22Rv1 (cell line): ENCODE measurements at regions not wholly inside any gene's neighbourhood (a gene's known extent, or its start where the extent isn't known, plus 50 kb on each side); places are given as distances from the start of the nearest gene placed in this dataset.
"Not testable (repeated sequence)": the region's sequence is repeated elsewhere in the genome, so short reads cannot be mapped to it uniquely, and the experiment has no call there.

ENCODE experiments used
- ZFX ChIP-seq: fragments of 450-650 bp; IDR thresholded peaks from 2 replicates; pipeline ENCODE4 v1.6.1; 2017; ENCODE audit warnings: antibody characterized with exemption, borderline replicate concordance
- TF ChIP-seq, protein P1 (sequence below): fragments of 450-650 bp; IDR thresholded peaks from 2 replicates; pipeline ENCODE4 v1.5.1; 2017; ENCODE audit warnings: mild to moderate bottlenecking

DNA sequence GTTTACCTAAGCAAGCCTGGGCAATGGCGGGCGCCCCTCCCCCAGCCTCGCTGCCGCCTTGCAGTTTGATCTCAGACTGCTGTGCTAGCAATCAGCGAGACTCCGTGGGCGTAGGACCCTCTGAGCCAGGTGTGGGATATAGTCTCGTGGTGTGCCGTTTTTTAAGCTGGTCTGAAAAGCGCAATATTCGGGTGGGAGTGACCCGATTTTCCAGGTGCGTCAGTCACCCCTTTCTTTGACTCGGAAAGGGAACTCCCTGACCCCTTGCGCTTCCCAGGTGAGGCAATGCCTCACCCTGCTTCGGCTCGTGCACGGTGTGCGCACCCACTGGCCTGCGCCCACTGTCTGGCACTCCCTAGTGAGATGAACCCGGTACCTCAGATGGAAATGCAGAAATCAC is 442.6 kb upstream of the MTPN start:
- TF ChIP-seq, protein P1, sequence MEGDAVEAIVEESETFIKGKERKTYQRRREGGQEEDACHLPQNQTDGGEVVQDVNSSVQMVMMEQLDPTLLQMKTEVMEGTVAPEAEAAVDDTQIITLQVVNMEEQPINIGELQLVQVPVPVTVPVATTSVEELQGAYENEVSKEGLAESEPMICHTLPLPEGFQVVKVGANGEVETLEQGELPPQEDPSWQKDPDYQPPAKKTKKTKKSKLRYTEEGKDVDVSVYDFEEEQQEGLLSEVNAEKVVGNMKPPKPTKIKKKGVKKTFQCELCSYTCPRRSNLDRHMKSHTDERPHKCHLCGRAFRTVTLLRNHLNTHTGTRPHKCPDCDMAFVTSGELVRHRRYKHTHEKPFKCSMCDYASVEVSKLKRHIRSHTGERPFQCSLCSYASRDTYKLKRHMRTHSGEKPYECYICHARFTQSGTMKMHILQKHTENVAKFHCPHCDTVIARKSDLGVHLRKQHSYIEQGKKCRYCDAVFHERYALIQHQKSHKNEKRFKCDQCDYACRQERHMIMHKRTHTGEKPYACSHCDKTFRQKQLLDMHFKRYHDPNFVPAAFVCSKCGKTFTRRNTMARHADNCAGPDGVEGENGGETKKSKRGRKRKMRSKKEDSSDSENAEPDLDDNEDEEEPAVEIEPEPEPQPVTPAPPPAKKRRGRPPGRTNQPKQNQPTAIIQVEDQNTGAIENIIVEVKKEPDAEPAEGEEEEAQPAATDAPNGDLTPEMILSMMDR, result not testable (repeated sequence)
- TF ChIP-seq ZFX, result not testable (repeated sequence)
